SK-N-SH treated with all-trans-retinoic acid at 6 μM for 48 hours (cell line): ENCODE measurements at regions not wholly inside any gene's neighbourhood (a gene's known extent, or its start where the extent isn't known, plus 50 kb on each side); places are given as distances from the start of the nearest gene placed in this dataset.

Experiments used
- BACH2 ChIP-seq: fragments of 250-450 bp; sonication (Bioruptor Pico); IDR thresholded peaks from 2 replicates; pipeline ENCODE4 v1.9.0; 2021; ENCODE audit warnings: mild to moderate bottlenecking, borderline replicate concordance
- ESRRG ChIP-seq: fragments of 250-450 bp; sonication (Bioruptor Pico); IDR thresholded peaks from 2 replicates; pipeline ENCODE4 v1.6.1; 2021; ENCODE audit warnings: mild to moderate bottlenecking
- SNAI2 ChIP-seq: fragments of 250-450 bp; sonication (Bioruptor Pico); IDR thresholded peaks from 2 replicates; pipeline ENCODE4 v1.5.0; 2020; ENCODE audit warnings: mild to moderate bottlenecking, moderate library complexity
- TF ChIP-seq, protein P1 (sequence below): fragments of 250-450 bp; sonication (Bioruptor Pico); IDR thresholded peaks from 2 replicates; pipeline ENCODE4 v1.8.0; 2020; ENCODE audit warnings: mild to moderate bottlenecking, moderate library complexity, borderline replicate concordance
- TF ChIP-seq, protein P2 (sequence below): fragments of 250-450 bp; sonication (Bioruptor Pico); IDR thresholded peaks from 2 replicates; pipeline ENCODE4 v1.5.1; 2020; ENCODE audit warnings: low read depth, mild to moderate bottlenecking, moderate library complexity

DNA sequence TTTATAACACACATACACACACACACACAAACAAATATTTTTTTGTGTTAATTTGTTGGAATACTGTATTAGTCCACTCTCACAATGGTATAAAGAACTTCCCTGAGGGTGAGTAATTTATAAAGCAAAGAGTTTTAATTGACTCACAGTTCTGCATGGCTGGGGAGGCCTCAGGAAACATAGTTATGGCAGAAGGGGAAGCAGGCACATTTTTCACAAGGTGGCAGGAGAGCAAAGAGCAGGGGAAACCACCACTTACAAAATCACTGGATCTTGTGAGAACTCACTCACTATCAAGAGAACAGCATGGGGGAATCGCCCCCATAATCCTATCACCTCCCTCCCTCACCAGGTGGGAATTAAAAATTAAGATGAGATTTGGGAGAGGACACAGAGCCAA, 205.4 kb upstream of the PTPRD start:
- TF ChIP-seq, protein P1, sequence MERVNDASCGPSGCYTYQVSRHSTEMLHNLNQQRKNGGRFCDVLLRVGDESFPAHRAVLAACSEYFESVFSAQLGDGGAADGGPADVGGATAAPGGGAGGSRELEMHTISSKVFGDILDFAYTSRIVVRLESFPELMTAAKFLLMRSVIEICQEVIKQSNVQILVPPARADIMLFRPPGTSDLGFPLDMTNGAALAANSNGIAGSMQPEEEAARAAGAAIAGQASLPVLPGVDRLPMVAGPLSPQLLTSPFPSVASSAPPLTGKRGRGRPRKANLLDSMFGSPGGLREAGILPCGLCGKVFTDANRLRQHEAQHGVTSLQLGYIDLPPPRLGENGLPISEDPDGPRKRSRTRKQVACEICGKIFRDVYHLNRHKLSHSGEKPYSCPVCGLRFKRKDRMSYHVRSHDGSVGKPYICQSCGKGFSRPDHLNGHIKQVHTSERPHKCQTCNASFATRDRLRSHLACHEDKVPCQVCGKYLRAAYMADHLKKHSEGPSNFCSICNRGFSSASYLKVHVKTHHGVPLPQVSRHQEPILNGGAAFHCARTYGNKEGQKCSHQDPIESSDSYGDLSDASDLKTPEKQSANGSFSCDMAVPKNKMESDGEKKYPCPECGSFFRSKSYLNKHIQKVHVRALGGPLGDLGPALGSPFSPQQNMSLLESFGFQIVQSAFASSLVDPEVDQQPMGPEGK (CRISPR knock-in tag): no peak
- no peak for TF ChIP-seq BACH2 (CRISPR knock-in tag)
- no peak for TF ChIP-seq SNAI2 (CRISPR knock-in tag)
- TF ChIP-seq ESRRG (CRISPR knock-in tag): no peak
- TF ChIP-seq, protein P2, sequence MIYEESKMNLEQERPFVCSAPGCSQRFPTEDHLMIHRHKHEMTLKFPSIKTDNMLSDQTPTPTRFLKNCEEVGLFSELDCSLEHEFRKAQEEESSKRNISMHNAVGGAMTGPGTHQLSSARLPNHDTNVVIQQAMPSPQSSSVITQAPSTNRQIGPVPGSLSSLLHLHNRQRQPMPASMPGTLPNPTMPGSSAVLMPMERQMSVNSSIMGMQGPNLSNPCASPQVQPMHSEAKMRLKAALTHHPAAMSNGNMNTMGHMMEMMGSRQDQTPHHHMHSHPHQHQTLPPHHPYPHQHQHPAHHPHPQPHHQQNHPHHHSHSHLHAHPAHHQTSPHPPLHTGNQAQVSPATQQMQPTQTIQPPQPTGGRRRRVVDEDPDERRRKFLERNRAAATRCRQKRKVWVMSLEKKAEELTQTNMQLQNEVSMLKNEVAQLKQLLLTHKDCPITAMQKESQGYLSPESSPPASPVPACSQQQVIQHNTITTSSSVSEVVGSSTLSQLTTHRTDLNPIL (CRISPR knock-in tag): no peak
